Astrocyte (in vitro differentiated cells and primary cell): ENCODE measurements at regions not wholly inside any gene's neighbourhood (a gene's known extent, or its start where the extent isn't known, plus 50 kb on each side); places are given as distances from the start of the nearest gene placed in this dataset.

Experiments
- DNase-seq: peaks from one replicate; pipeline ENCODE4 v3.0.0-alpha.2; 2010; ENCODE audit warnings: low read depth
- FAIRE-seq: peaks from 2 replicates; lab custom pipeline; 2011; peaks lifted over from hg19 to GRCh38; lab: Jason Lieb, UNC
- H2AFZ ChIP-seq: 2 replicates; pipeline ENCODE4 v1.6.0; 2012; ENCODE audit warnings: low read depth, low read length, inconsistent platforms
- H3K27ac ChIP-seq: 2 replicates; pipeline ENCODE4 v1.5.1; 2011; ENCODE audit warnings: low read depth, low read length, inconsistent platforms
- H3K27me3 ChIP-seq: 2 replicates; pipeline ENCODE4 v1.6.0; 2011; ENCODE audit warnings: low read length, inconsistent platforms; ENCODE audit not compliant: insufficient read depth
- H3K36me3 ChIP-seq: 2 replicates; pipeline ENCODE4 v1.5.1; 2011; ENCODE audit warnings: low read length, inconsistent platforms; ENCODE audit not compliant: insufficient read depth
- H3K4me1 ChIP-seq: 2 replicates; pipeline ENCODE4 v1.5.1; 2011; ENCODE audit warnings: low read length, inconsistent platforms; ENCODE audit not compliant: insufficient read depth
- H3K4me2 ChIP-seq: 2 replicates; pipeline ENCODE4 v1.6.0; 2012; ENCODE audit warnings: low read length, inconsistent platforms
- H3K4me3 ChIP-seq: 2 replicates; pipeline ENCODE4 v1.5.1; 2011; ENCODE audit warnings: low read depth, mild to moderate bottlenecking, low read length, inconsistent platforms; ENCODE audit not compliant: insufficient read depth
- H3K79me2 ChIP-seq: 2 replicates; pipeline ENCODE4 v1.6.0; 2012; ENCODE audit warnings: mild to moderate bottlenecking, low read length, inconsistent platforms; ENCODE audit not compliant: insufficient read depth
- H3K9ac ChIP-seq: 2 replicates; pipeline ENCODE4 v1.6.0; 2012; ENCODE audit warnings: mild to moderate bottlenecking, low read length, inconsistent platforms
- H3K9me3 ChIP-seq: 2 replicates; pipeline ENCODE4 v1.5.1; 2012; ENCODE audit warnings: low read depth, mild to moderate bottlenecking, low read length, inconsistent platforms; ENCODE audit not compliant: insufficient read depth
- H4K20me1 ChIP-seq: 2 replicates; pipeline ENCODE4 v1.6.0; 2012; ENCODE audit warnings: low read length, inconsistent platforms; ENCODE audit not compliant: insufficient read depth
- H3K27ac Mint-ChIP-seq: one replicate; pipeline ENCODE4 v1.8.0; 2021; ENCODE audit warnings: mild to moderate bottlenecking, mixed read lengths; ENCODE audit not compliant: unreplicated experiment
- H3K27me3 Mint-ChIP-seq: one replicate; pipeline ENCODE4 v1.8.0; 2021; ENCODE audit warnings: low read depth, mixed read lengths; ENCODE audit not compliant: unreplicated experiment
- H3K36me3 Mint-ChIP-seq: one replicate; pipeline ENCODE4 v1.8.0; 2021; ENCODE audit warnings: low read depth, mixed read lengths; ENCODE audit not compliant: unreplicated experiment
- H3K4me1 Mint-ChIP-seq: one replicate; pipeline ENCODE4 v1.8.0; 2021; ENCODE audit warnings: low read depth, mixed read lengths; ENCODE audit not compliant: unreplicated experiment
- H3K4me3 Mint-ChIP-seq: one replicate; pipeline ENCODE4 v1.8.0; 2021; ENCODE audit warnings: mild to moderate bottlenecking, moderate library complexity, mixed read lengths; ENCODE audit not compliant: unreplicated experiment
- H3K9me3 Mint-ChIP-seq: one replicate; pipeline ENCODE4 v1.8.0; 2021; ENCODE audit warnings: mild to moderate bottlenecking, mixed read lengths; ENCODE audit not compliant: unreplicated experiment
- CTCF ChIP-seq: IDR thresholded peaks from 2 replicates; pipeline ENCODE4 v1.5.1; 2011; ENCODE audit warnings: low read depth, mild to moderate bottlenecking, inconsistent platforms, low read length, moderate library complexity; ENCODE audit not compliant: insufficient read depth
- EZH2 ChIP-seq: IDR thresholded peaks from 2 replicates; pipeline ENCODE4 v1.6.1; 2012; ENCODE audit warnings: mild to moderate bottlenecking, low read length, inconsistent platforms; ENCODE audit not compliant: insufficient read depth

GRCh38 chr13:89828506-89828905 is 1519.0 kb upstream of the MIR17HG start:
- Histone ChIP-seq H3K4me1 (no peaks in the 10 kb centered on the region), H3K4me2 (no peak overlapping the region), H3K4me3 (no peak overlapping the region), H2AFZ (no peak overlapping the region), H3K27ac (no peak overlapping the region), H3K36me3 (no peaks in the 10 kb centered on the region), H3K27me3 (no peaks in the 10 kb centered on the region), H4K20me1 (no peaks in the 10 kb centered on the region), H3K9me3 (no peaks in the 10 kb centered on the region), H3K9ac (no peak overlapping the region), H3K79me2 (no peaks in the 10 kb centered on the region)
- Mint-ChIP-seq H3K4me1 (peaks cover 8% of the 10 kb centered on the region), H3K36me3 (no peaks in the 10 kb centered on the region), H3K4me3 (no peak overlapping the region), H3K27me3 (no peaks in the 10 kb centered on the region), H3K27ac (no peak overlapping the region), H3K9me3 (no peaks in the 10 kb centered on the region)
- TF ChIP-seq EZH2 (no peak), CTCF (no peak)
- DNase-seq: no peak
- no peak for FAIRE-seq

- no peak overlapping the region for H3K27ac Mint-ChIP-seq
- H3K4me1 Mint-ChIP-seq: peaks cover 8% of the 10 kb centered on the region
- H3K27me3 Mint-ChIP-seq: no peaks in the 10 kb centered on the region
- no peak overlapping the region for H3K4me2 ChIP-seq
- no peaks in the 10 kb centered on the region for H3K79me2 ChIP-seq
- DNase-seq: no peak
- FAIRE-seq: no peak
- H3K9me3 ChIP-seq: no peaks in the 10 kb centered on the region
- H2AFZ ChIP-seq: no peak overlapping the region
- no peak overlapping the region for H3K9ac ChIP-seq
- no peak overlapping the region for H3K4me3 ChIP-seq
- H3K27me3 ChIP-seq: no peaks in the 10 kb centered on the region
- H3K4me1 ChIP-seq: no peaks in the 10 kb centered on the region
- H3K9me3 Mint-ChIP-seq: no peaks in the 10 kb centered on the region
- no peak for TF ChIP-seq EZH2
- TF ChIP-seq CTCF: no peak
- H3K36me3 Mint-ChIP-seq: no peaks in the 10 kb centered on the region
- no peak overlapping the region for H3K4me3 Mint-ChIP-seq
- no peaks in the 10 kb centered on the region for H4K20me1 ChIP-seq
- no peak overlapping the region for H3K27ac ChIP-seq
- no peaks in the 10 kb centered on the region for H3K36me3 ChIP-seq
These were observed 1516.3 kb upstream of the MIR17HG start for GRCh38 chr13:89831157-89831556.

- H3K36me3 ChIP-seq: no peaks in the 10 kb centered on the region
- H3K36me3 Mint-ChIP-seq: no peaks in the 10 kb centered on the region
- H3K27me3 Mint-ChIP-seq: no peaks in the 10 kb centered on the region
- H3K4me1 ChIP-seq: no peaks in the 10 kb centered on the region
- H2AFZ ChIP-seq: no peak overlapping the region
- H4K20me1 ChIP-seq: no peaks in the 10 kb centered on the region
- H3K4me3 ChIP-seq: no peak overlapping the region
- peaks cover 11% of the 10 kb centered on the region for H3K4me1 Mint-ChIP-seq
- H3K9me3 ChIP-seq: no peaks in the 10 kb centered on the region
- no peak for TF ChIP-seq CTCF
- TF ChIP-seq EZH2: no peak
- no peak overlapping the region for H3K4me2 ChIP-seq
- no peak overlapping the region for H3K9ac ChIP-seq
- peak overlapping the region; percentile 64 for H3K27ac Mint-ChIP-seq
- DNase-seq (no peak), FAIRE-seq (no peak)
- H3K27ac ChIP-seq: no peak overlapping the region
- H3K79me2 ChIP-seq: no peaks in the 10 kb centered on the region
- no peak overlapping the region for H3K4me3 Mint-ChIP-seq
- H3K27me3 ChIP-seq: no peaks in the 10 kb centered on the region
- no peaks in the 10 kb centered on the region for H3K9me3 Mint-ChIP-seq
These were observed 1514.7 kb upstream of the MIR17HG start for GRCh38 chr13:89832827-89833226.
